SJSA1 (cell line): ENCODE measurements at regions not wholly inside any gene's neighbourhood (a gene's known extent, or its start where the extent isn't known, plus 50 kb on each side); places are given as distances from the start of the nearest gene placed in this dataset.

ENCODE experiments used
- DNase-seq, 2 experiments: peaks; one replicate each; pipeline ENCODE4 v3.0.0-alpha.2; 2015 to 2020; ENCODE audit warnings: low spot score in 2 of 2, low read depth in 1 of 2
- H3K27ac ChIP-seq: fragments of 250-450 bp; sonication (Bioruptor Pico); 2 replicates; pipeline ENCODE4 v1.5.1; 2020; ENCODE audit warnings: mild to moderate bottlenecking, moderate library complexity
- H3K27me3 ChIP-seq: fragments of 250-450 bp; sonication (Bioruptor Pico); replicated peaks from 2 replicates; pipeline ENCODE4 v1.5.1; 2020; ENCODE audit warnings: mild to moderate bottlenecking, moderate library complexity
- H3K36me3 ChIP-seq: fragments of 250-450 bp; sonication (Bioruptor Pico); 2 replicates; pipeline ENCODE4 v1.5.1; 2020; ENCODE audit warnings: mild to moderate bottlenecking
- H3K4me1 ChIP-seq: fragments of 250-450 bp; sonication (Bioruptor Pico); replicated peaks from 2 replicates; pipeline ENCODE4 v1.6.1; 2021; ENCODE audit warnings: mild to moderate bottlenecking
- H3K4me3 ChIP-seq: fragments of 250-450 bp; sonication (Bioruptor Pico); 2 replicates; pipeline ENCODE4 v1.5.1; 2020; ENCODE audit warnings: mild to moderate bottlenecking
- H3K9me3 ChIP-seq: fragments of 250-450 bp; sonication (Bioruptor Pico); replicated peaks from 2 replicates; pipeline ENCODE4 v1.5.1; 2020; ENCODE audit warnings: mild to moderate bottlenecking

DNA sequence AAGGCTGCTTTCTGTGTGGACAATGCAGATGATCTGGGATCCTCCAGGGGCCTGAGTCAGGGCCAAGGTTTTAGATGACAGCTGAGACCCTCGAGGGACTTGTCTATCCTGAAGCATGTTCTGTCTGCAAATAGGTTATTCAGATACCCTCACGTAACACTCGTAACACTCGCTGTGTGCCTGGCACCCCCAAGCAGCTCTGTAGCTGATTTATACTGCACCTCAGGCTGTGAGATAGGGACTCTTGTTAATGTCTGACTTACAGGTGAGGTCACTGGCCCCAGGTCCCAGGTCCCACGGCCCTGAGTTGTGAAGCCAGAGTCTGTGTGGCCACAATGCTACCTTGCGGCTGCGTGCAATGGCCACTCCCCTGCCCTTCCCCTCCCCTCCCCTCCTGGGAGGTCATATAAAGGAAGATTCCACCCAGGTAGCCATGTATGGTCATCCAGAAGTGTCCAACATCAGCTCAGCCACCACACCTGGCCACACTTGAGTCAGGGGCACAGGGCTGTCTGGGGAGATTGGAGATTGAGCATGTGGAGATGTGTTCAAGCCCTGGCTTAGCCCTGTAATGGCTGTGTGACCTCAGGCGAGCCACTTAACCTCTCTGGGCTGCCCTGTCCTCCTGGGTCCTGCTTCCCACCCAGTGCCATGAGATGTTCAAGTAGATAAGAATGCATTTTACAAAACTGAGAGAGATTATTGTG is 687.7 kb downstream of the MATN1 start:
- Histone ChIP-seq H3K4me1 (peaks cover 21% of the 10 kb centered on the region), H3K27me3 (no peaks in the 10 kb centered on the region; the same call in 1 of the 2 replicates), H3K27ac (no peak overlapping the region), H3K36me3 (no peaks in the 10 kb centered on the region), H3K4me3 (no peak overlapping the region), H3K9me3 (0 out of 2 replicates have a peak, but pooled peaks cover 4% of the 10 kb centered on the region)
- peak in 1 of 2 experiments; percentile 22 for DNase-seq

GRCh38 chr1:30034627-30035521 is 688.5 kb downstream of the MATN1 start:
- H3K27me3 ChIP-seq, result no peaks in the 10 kb centered on the region; the same call in 1 of the 2 replicates
- peaks cover 21% of the 10 kb centered on the region for H3K4me1 ChIP-seq
- H3K36me3 ChIP-seq, result no peaks in the 10 kb centered on the region
- no peak overlapping the region for H3K4me3 ChIP-seq
- DNase-seq, result peak; percentile 54 to 59
- no peak overlapping the region for H3K27ac ChIP-seq
- 0 out of 2 replicates have a peak, but pooled peaks cover 4% of the 10 kb centered on the region for H3K9me3 ChIP-seq

- DNase-seq, result no peak
- no peaks in the 10 kb centered on the region; the same call in 1 of the 2 replicates for H3K27me3 ChIP-seq
- 0 out of 2 replicates have a peak, but pooled peaks cover 4% of the 10 kb centered on the region for H3K9me3 ChIP-seq
- no peak overlapping the region for H3K4me3 ChIP-seq
- peaks cover 21% of the 10 kb centered on the region for H3K4me1 ChIP-seq
- no peak overlapping the region for H3K27ac ChIP-seq
- no peaks in the 10 kb centered on the region for H3K36me3 ChIP-seq
These were observed 689.2 kb downstream of the MATN1 start for GRCh38 chr1:30034105-30034626.

- DNase-seq, result peak in 1 of 2 experiments; percentile 25
- Histone ChIP-seq H3K27me3 (no peaks in the 10 kb centered on the region; the same call in 1 of the 2 replicates), H3K27ac (no peak overlapping the region)
These were observed 689.9 kb downstream of the MATN1 start for GRCh38 chr1:30033256-30034104.

GRCh38 chr1:30032302-30032701 is 691.1 kb downstream of the MATN1 start:
- no peaks in the 10 kb centered on the region for H3K36me3 ChIP-seq
- H3K4me3 ChIP-seq, result no peak overlapping the region
- no peak for DNase-seq
- H3K4me1 ChIP-seq, result peaks cover 21% of the 10 kb centered on the region
- H3K27me3 ChIP-seq, result no peaks in the 10 kb centered on the region; the same call in 1 of the 2 replicates
- 0 out of 2 replicates have a peak, but pooled peaks cover 4% of the 10 kb centered on the region for H3K9me3 ChIP-seq
- H3K27ac ChIP-seq, result no peak overlapping the region

More at GRCh38 chr1:30033256-30034104, 689.9 kb downstream of the MATN1 start:
- Histone ChIP-seq H3K9me3 (0 out of 2 replicates have a peak, but pooled peaks cover 4% of the 10 kb centered on the region), H3K36me3 (no peaks in the 10 kb centered on the region), H3K4me1 (peaks cover 21% of the 10 kb centered on the region), H3K4me3 (no peak overlapping the region)

DNA sequence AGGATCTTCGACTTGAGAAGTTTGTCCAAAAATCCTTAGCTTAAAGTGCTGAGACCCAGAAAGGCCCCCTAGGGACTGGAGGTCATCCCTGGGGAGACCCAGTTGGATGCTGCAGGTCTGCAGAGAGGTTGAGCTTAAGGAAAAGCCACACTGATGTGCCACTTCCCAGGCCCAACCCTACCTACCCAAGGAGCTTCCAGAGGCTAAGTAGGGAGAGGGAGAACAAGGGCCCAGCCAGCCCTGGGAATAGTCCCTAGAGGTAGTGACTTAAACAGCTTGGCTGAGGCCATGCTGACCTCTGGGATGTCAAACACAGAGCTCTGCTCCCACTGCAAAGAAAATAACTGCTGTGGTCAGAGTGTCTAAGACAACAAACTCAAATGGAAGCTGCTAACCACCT is 693.7 kb downstream of the MATN1 start:
- no peak overlapping the region for H3K27ac ChIP-seq
- 0 out of 2 replicates have a peak, but pooled peaks cover 4% of the 10 kb centered on the region for H3K9me3 ChIP-seq
- DNase-seq, result peak in 1 of 2 experiments; percentile 22

DNA sequence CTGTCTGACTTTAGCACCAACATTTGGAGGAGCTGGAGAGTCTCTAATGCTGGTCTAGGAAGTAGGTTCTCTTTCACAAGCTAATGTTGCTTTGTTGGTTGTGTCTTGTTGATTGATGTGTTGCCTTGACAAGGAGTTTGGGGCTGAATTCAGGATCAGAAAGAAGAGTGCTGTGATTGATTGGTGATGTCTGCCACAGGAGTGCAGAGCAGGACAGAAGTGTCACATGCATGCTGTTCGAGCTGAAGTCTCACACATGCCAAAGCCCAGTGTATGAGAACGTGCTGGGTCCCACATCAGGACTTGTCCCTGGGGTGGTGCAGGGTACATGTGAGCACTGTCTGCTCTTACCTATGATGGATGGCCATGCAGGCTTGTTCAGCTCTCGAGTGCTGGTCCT is 694.4 kb downstream of the MATN1 start:
- H3K27ac ChIP-seq, result no peak overlapping the region
- peak in 1 of 2 experiments; percentile 18 for DNase-seq
- no peak overlapping the region for H3K4me3 ChIP-seq
- no peaks in the 10 kb centered on the region; the same call in 1 of the 2 replicates for H3K27me3 ChIP-seq
- no peaks in the 10 kb centered on the region for H3K4me1 ChIP-seq
- H3K9me3 ChIP-seq, result 0 out of 2 replicates have a peak, but pooled peaks cover 4% of the 10 kb centered on the region
- no peaks in the 10 kb centered on the region for H3K36me3 ChIP-seq

More for the DNA sequence above, 693.7 kb downstream of the MATN1 start:
- peaks cover 5% of the 10 kb centered on the region for H3K4me1 ChIP-seq
- H3K4me3 ChIP-seq, result no peak overlapping the region
- H3K36me3 ChIP-seq, result no peaks in the 10 kb centered on the region
- H3K27me3 ChIP-seq, result no peaks in the 10 kb centered on the region; the same call in 1 of the 2 replicates

DNA sequence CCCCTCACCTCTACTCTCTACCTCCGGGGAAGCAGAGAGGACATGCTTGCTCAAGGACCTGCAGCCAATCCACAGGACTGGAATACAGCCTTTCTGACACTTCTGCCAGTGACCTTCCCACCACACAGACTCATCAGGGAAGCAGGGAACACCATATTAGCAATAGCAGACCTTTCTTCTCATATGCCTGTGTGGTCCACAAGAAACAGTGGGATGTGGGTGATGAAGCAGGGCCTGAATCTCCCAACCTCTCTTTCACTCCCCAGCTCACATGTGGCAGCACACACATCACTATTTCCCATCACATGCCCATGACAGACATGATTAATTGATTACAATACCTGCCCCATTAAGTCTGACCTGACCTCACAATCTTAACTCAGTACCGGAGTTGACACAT is 695.1 kb downstream of the MATN1 start:
- H3K27me3 ChIP-seq, result no peaks in the 10 kb centered on the region; the same call in 1 of the 2 replicates

DNA sequence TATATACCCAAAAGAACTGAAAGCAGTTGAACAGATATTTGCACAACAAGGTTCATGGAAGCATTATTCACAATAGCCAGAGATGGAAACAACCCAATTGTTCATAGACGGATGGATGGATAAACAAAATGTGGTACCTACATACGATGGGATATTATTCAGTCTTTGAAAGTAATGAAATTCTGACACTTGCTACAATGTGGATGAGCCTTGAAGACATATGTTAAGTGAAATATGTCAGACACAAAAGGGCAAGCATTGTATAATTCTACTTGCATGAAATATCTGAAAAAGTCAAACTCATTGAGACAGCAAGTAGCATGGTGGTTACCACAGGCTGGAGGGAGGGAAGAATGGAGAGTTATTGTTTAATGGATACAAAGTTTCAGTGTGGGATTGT is 696.1 kb downstream of the MATN1 start:
- DNase-seq, result no peak
- H3K4me1 ChIP-seq, result no peaks in the 10 kb centered on the region
- no peak overlapping the region for H3K4me3 ChIP-seq
- H3K36me3 ChIP-seq, result no peaks in the 10 kb centered on the region
- no peak overlapping the region for H3K27ac ChIP-seq
- H3K9me3 ChIP-seq, result peaks cover under 1% of the 10 kb centered on the region; the same call in 1 of the 2 replicates
- no peaks in the 10 kb centered on the region for H3K27me3 ChIP-seq

More for the DNA sequence above, 695.1 kb downstream of the MATN1 start:
- H3K27ac ChIP-seq, result no peak overlapping the region
- H3K4me1 ChIP-seq, result no peaks in the 10 kb centered on the region
- no peaks in the 10 kb centered on the region for H3K36me3 ChIP-seq
- no peak overlapping the region for H3K4me3 ChIP-seq
- no peak for DNase-seq
- H3K9me3 ChIP-seq, result peaks cover 4% of the 10 kb centered on the region; the same call in 1 of the 2 replicates

DNA sequence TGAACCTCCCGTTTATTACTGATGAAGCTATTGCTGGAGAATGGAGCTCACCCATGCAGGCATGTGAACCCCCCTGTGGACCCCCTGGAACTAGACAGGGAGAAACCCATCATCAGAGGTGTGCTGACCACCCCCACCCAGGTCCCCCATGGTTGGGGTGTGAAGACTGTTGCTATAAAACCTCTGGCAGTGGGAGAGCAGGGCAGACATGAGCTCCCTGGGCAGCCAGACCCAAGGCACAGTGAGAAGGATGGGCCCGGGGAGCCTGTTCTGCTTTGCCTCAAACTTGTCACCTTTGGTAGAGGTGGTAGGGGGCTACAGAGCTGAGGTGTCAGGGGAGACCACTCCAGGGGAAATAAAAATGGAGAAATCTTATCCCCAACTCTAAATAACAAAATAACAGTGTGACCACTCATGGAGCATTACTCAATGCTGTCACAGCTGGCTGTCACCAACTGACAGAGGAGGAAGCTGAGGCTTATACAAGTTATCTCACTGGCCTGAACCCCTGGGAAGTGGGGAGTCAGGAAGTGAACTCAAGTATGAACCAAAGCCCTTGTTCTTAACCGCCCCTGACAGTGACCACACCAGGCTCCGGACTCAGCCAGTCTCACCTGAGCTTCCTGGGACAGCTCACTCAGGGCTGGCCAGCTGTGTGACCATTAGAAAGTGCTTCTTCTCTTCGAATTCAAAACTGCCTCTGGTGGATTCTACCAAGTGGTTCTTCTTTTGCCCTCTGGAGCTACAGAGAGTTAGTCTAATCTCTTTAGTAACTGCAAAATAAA is 698.8 kb downstream of the MATN1 start:
- peak in 1 of 2 experiments; percentile 22 for DNase-seq
- H3K36me3 ChIP-seq, result no peaks in the 10 kb centered on the region
- H3K27ac ChIP-seq, result no peak overlapping the region
- H3K4me1 ChIP-seq, result no peaks in the 10 kb centered on the region
- H3K4me3 ChIP-seq, result no peak overlapping the region
- no peaks in the 10 kb centered on the region for H3K27me3 ChIP-seq
- no peaks in the 10 kb centered on the region; the same call in 1 of the 2 replicates for H3K9me3 ChIP-seq

DNA sequence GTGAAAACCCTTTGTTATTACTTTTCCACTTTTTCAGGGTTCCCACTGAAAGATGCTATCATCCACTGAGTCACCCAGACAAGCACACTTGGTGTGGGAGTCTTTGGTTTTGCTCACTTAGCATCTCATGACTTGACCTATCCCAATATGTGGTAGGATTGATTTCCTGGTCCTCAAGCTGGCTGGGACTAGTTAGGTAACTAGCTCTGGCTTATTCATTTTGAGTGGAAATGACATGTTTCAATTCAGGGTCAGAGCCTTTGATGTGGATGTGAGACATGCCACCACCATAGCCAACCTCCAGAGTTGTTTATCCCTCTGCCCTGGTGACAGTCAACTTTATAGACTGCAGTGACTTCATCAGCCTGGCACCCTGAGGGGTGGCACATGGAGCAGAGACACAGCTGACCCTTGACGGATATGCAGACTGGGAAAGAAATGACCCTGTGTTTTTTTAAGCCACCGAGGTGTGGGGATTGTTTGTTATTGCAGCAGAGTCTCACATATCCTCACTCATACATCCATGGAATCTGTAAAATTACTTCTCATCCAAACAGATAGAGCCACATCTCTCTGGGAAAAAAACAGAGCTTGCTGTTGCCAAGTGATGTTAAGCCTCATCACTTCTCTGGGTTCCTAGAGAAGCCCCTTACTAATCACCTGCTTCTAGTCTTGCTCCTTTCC is 699.9 kb downstream of the MATN1 start:
- Histone ChIP-seq H3K36me3 (no peaks in the 10 kb centered on the region), H3K4me3 (no peak overlapping the region), H3K4me1 (no peaks in the 10 kb centered on the region), H3K9me3 (no peaks in the 10 kb centered on the region; the same call in 1 of the 2 replicates), H3K27me3 (no peaks in the 10 kb centered on the region), H3K27ac (no peak overlapping the region)
- DNase-seq, result no peak

- no peaks in the 10 kb centered on the region for H3K9me3 ChIP-seq
- no peak overlapping the region for H3K4me3 ChIP-seq
- no peaks in the 10 kb centered on the region for H3K36me3 ChIP-seq
- no peaks in the 10 kb centered on the region for H3K4me1 ChIP-seq
- no peak overlapping the region for H3K27ac ChIP-seq
- H3K27me3 ChIP-seq, result no peaks in the 10 kb centered on the region
- DNase-seq, result no peak
These were observed 709.4 kb downstream of the MATN1 start for GRCh38 chr1:30014031-30014430.
